ENCODE measurements at regions not wholly inside any gene's neighbourhood (a gene's known extent, or its start where the extent isn't known, plus 50 kb on each side); places are given as distances from the start of the nearest gene placed in this dataset.

DNA sequence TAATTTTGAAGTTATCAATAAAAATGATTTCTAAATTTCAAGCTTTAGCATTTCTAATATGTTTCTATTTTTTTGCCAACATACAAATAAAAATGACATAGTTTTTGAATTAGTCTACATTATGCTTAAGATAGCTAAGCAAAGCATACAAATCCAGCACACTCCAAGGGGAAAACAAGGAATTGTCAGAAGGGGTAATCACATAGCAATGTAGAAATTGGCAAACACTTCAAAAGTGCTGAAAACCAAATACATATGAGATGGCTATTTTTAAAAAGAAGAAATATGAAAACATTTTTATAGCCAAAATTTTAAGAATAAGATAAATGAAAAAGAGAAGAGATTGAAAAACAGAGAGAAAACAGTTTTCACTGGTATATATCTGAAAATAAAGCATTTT lies 308.0 kb downstream of the SLC6A15 start:
- DNase-seq (ENCODE audit: low spot score), result no peak

DNA sequence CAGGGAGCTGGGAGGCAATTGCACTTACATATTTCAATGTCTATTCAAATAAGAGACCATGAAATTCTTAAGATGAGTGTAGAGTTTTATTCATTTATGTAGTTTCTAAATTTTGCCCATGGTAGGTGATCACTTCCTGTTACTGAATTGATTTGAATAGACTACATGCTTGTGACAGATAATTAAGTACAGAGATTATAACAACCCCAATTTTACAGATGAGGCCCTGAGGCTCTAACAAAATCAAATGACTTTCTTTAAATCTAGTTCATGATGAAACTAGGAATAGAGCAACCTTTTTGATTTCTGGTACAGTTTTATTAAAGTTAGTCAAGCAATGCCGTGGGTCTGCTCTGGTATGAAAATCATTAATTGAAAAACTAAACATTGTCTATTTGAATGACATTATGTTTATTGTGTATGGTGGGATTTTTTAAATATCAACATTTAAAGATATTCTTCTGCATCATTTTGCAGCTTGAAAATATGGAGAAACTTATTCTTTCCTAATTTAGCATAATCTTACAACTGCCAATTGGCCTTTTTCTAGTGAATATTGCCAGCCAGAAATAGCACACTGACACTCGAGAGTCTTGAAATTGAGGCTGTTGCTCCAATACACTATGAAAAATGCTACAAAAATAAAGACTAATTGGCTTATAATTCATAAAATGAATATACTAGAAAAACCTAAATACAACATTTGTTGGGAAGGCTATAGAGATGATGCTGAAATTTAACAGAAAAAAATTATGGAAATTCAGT lies 308.9 kb downstream of the SLC6A15 start:
- no peak for DNase-seq (ENCODE audit: low spot score)

DNA sequence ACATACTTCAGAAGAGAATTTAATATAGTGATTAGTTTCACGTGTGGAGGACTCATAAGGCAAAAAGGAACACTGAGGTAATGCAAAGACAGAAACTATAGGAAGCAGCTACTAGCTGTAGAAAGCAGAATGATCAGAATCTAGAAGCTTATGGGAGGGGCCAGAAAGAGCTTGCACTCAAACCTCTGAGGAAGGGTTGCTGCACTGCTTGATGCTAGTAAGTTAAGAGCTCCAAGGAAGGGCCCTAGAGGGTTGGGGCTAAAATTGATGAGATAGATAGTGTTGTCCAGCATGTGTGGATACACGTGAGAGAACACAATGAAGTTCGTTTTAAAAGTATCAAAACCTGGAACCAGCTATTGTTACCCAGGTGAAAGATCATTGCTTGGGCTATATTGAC lies 311.1 kb downstream of the SLC6A15 start:
- no peak for DNase-seq (ENCODE audit: low spot score)

DNA sequence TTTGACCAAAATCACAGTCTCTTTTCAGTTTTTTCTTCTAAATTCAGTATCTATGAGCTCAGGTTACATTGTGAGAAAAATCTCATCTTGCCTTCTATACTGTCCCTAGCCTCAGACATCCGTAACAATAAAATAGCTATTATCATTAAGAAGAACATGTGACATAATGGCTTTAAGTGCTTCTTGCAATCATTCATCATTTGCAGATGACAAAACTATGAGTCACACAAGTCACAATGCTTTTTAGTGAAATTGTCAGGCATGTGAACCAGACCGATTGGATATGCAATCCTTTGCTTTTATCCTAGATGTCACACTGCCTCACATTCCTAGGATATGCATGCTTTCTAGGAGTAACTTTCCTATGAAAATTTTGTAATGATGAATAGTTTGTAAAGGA lies 313.1 kb downstream of the SLC6A15 start:
- no peak for DNase-seq (ENCODE audit: low spot score)

DNA sequence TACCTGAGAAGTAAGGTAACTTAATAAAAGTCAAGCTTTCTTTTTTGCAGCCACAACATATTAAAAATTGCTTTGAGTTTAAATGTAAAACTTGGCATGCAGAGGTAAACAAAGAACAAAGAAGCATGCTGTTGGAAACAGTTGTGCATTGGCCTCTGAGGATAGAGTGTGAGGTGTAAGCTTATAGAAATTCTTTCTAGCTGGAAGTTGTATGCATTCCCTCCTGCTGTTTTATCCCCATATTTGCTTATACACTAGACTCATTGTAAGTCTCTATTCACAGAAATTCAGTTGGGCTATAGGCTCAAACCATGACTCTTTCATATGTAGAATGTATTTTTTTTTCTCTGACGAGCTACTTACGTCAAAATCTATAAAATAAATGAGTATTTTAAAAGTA lies 316.3 kb downstream of the SLC6A15 start:
- DNase-seq (ENCODE audit: low spot score), result no peak

DNA sequence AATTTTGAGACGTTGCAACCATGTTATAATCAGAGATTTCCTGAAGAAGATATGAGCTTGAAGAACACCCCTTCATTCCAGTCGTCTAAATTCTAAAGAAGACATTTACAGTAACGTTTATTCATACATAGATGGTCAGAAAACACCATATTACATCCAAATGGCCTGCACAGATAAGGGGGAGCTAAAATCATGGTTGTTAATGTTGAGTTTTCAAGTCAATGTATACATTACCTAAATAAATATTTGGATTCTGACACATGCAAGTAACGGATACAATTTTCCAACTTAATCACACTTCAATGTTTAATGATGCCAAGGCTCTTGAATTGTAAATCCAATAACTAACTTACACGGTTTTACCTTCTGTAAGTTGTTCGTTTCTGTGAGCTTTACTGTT lies 318.4 kb downstream of the SLC6A15 start:
- no peak for DNase-seq (ENCODE audit: low spot score)

DNA sequence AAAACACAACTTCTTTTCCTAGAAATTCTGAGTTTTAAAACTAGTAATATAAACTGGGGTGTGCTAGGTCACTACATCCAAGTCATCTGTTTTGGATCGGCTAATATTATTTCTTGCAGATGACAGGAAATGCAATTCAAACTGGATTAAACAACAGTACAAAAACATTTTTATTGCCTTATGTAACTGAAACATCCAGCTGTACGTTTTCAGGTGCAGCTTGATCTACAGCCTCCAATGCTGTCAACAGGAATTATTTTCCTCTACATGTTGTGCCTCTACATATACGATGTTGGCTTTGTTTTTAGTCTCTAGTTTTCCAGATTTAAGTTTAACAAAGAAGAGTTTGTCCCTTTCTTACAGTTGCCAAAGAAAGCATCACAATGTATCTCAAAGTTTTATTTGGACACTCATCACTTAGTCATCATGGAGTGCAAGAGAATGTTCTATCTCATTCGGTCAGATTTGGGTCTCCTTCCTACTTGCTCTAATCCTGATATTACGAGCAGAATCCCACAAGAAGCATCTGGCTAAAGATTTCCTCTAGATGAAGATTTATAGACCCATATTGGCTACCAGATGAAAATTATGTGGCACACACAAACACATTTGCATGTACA lies 326.7 kb downstream of the SLC6A15 start:
- DNase-seq (ENCODE audit: low spot score), result no peak

DNA sequence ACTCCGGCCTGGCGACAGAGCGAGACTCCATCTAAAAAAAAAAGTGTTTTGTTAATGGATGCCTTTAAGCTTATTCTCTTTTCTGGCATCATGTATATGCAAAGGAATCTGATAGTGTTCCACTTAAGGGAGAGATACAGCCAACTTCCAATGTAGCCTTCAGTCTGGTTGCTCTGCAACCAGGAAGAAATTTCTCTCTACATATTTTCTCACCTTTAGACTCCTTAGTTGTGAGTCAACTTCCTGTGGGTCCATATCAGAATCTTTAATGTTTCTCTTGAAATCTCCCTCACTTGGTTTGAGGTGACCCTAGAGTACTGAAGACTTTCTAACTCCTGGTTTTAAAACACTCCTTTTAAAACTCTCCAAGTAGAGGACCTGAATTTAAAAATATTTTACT lies 340.4 kb downstream of the SLC6A15 start:
- no peak for DNase-seq (ENCODE audit: low spot score)

DNA sequence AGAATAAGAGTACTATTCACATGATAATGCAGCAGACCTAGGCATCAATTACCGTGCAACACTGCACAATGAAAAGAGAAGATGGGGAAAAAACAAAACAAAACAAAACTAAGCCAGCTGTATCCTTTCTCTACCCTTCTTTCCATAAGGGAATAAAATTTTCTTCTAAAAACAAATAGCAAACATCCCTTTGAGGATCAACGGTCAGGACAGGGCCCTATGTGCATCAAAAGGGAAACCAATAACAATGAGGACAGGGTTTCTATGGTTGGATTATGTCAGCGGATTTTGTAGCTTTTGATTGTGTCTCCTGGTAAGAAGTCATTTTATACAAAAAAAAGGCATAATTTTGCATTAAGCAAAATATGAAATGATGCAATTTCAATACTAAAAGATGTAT lies 350.3 kb downstream of the SLC6A15 start:
- no peak for DNase-seq (ENCODE audit: low spot score)

DNA sequence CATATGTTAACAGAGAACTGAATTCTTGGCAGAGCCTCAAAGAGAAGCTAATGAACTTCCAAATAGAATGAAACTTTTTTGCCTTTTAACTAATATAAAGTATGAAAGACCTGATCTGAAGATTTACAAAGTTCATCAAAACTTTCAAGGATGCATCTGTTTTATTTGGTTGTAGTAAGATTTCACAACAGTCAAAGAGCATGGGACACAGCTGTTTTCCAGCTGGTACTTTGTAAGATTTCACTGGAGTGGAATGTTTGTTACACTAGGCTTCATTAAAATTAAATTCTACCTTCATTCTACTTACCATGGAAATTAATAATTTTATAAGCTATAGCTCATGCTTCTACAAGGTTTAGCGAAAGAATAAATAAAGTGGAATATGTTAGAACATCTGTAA lies 351.2 kb downstream of the SLC6A15 start:
- DNase-seq (ENCODE audit: low spot score), result no peak

DNA sequence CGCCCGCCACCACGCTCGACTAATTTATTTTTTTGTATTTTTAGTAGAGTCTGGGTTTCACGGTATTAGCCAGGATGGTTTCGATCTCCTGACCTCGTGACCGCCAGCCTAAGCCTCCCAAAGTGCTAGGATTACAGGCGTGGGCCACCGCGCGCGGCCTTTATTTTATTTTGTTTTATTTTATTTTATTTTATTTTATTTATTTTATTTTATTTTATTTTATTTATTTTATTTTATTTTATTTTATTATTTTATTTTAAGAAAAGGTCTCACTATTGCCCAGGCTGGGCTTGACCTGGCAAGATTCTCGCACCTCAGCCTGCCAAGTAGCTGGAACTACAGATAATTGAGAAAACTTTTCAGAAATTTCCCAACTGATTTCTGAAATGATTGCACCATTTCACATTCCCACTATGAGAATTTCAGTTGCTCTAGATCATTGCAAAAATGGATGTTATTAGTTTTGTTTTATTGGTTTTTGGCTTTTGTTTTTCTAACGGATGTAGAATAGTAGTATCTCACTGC lies 358.3 kb downstream of the SLC6A15 start:
- DNase-seq (ENCODE audit: low spot score), result no peak

DNA sequence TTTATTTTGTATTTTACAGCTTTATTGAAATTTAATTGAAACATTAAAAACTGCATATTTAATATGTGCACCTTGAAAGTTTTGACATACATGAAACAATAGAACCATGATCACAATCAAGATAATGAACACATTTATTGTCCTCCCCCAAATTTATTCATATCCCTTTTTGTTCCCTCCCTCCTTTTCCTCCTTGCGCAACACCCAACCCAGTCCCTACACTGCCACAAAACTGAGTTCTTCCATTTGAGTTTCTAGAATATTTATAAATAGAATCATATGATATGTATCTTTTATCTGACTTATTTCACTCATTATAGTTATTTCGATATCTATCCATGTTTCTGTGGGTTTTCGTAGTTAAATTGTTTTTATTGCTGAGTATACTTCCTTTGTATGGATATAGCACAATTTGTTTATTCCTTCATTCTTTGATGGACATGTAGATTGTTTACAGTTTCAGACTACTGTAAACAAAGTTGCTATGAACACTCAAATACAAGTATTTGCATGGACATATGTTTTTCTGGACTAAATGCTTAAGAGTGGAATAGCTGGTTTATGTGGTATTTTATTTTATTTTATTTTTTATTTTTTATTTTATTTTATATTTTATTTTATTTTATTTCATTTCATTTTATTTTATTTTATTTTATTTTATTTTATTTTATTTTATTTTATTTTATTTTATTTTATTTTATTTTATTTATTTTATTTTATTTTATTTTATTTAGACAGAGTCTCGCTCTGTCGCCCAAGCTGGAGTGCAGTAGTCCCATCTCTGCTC lies 359.1 kb downstream of the SLC6A15 start:
- no peak for DNase-seq (ENCODE audit: low spot score)

DNA sequence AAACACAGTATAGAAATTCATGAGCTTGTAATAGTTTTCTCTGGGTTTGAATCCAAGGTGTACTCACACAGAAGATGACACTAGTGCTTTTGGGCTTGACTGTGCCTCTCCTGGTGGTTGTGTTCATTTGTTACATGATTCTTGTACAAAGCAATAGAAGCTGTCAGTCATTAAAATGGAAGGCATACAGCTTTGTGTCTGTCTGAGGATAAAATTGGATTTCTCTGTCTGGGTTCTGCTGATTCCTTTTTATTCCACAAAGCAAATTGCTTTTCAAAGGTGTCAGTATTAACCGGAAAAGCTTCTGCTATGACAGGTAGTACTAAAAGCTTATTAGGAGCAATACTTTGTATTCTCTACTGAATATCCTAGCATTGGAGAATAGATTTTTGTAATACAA lies 361.2 kb downstream of the SLC6A15 start:
- DNase-seq (ENCODE audit: low spot score), result no peak

DNA sequence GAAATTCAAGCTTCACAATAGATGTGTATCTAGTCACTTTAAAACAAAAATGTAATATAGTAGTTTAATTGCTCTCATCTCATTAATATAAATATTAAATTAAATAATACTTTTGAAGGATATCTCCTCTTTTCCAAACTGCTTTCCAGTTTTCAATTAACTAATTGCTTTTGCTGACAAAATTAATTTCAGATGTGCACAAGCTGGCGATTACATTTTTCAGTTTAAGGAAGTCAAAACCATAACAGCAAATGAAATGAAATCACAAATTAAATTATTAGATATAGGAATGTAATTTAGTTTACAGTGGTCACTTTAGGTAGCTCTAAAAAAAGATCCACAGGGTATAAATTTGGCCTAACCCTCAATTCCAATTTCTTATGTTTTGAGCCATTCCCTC lies 362.1 kb downstream of the SLC6A15 start:
- no peak for DNase-seq (ENCODE audit: low spot score)

DNA sequence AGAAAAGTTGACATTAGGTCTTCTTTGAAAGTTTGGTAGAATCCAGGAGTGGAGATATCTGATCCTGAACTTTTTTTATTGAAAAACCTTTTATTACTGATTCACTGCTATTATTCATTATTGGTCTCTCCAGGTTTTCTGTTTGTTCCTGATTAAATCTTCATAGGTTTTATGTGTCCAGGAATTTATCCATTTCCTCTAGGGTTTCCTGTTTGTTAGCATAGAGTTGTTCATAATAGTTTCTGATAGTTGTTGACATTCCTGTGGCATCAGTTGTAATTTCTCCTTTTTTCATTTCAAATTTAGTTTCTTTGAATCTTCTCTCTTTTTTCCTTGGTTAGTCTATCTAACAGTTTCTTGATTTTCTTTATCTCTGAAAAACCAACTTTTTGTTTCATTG lies 370.3 kb downstream of the SLC6A15 start:
- no peak for DNase-seq (ENCODE audit: low spot score)

DNA sequence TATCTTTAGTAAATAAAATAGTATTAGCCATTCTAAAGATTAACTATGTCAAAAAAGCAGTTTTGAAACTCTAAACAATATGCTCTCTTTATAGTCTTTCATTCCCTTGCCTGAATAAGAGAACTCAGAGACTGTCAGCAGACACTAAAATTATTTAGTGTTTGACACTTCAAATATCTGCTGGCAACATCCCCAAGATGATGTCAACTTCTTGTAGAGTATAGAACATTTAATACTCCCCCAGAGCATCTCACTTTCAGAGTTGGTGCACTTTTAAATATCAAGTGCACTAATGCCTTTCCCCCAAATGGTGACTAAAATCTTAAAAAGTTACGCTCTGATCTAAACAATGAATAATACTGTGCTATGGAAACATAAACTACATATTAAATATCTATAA lies 374.9 kb downstream of the SLC6A15 start:
- no peak for DNase-seq (ENCODE audit: low spot score)

DNA sequence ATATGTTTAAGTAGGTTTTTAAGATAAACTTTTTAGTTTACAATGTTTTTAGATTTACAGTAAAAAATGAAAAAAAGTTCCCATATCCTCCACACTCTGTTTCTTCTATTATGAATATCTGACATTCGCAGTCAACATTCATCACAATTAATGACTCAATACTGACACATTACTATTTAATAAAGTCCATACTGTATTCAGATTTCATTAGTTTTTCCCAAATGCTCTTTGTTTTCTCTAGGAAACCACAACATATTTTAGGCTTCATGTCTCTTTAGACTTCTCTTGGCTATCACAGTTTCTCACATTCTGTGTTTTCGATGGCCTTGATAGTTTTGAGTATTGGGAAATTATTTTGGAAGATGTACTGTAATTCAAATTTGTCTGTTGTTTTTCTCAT lies 399.8 kb downstream of the SLC6A15 start:
- DNase-seq (ENCODE audit: low spot score), result no peak

DNA sequence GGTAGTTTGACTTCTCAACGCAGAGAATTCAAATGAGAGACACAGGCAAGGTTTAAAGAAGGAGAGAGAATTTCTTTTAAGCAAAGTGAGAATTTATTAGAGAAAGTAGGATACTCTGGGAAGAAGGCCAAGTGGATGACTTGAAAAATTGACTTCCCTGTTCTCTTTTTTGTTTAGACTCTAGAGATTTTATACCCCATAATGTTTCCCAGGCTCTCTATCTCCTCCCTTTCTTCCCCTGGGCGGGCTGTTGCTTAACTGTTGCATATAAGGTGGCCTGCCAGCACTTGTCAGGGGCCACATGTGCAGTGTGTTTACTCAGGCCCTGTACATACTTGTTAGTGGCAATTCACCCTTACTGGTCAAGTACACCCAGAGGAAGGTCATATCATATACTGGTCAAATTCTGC lies 403.7 kb downstream of the SLC6A15 start:
- DNase-seq (ENCODE audit: low spot score), result no peak

DNA sequence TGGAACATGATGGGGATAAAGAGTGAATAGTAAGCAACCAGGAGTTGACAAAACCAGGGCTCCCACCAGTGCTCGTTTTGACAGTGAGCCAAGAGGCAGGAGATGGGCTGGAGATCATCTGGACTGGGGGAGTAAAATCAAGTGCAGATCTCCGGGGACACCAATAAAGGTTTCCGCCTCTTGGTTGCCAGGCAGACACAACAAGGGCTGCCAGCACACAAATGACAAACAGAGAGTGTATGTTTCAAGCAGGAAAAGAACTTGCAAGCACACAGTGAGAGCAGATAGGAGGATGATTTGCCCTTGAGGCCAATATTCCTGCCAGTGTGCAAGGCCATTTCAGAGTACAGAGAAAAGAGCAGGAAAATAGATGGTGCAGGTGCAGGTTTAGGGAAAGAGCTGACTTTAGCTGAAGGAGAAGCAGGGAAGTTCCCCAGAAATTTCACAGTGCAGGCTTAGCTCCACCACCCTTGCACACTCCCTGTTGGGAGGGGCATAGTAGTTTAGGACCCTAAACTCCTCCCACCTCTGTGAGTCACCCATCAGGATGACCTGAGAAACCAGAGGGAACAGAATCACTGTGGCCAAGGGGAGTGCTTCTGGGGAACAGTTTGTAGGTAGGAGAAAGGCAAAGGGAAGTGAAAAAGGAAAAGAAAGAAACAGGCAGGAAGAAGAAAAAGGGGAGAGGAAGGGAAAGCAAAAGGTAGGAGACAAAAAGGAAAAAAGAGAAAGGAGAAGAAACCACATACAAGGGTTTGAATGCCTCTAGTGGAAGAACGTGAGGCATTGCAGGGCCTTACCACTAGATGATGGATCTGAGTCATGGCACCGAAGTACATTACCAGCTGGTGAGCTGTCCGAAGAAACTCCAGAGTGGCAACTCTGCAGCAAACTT lies 404.4 kb downstream of the SLC6A15 start:
- DNase-seq (ENCODE audit: low spot score), result no peak

DNA sequence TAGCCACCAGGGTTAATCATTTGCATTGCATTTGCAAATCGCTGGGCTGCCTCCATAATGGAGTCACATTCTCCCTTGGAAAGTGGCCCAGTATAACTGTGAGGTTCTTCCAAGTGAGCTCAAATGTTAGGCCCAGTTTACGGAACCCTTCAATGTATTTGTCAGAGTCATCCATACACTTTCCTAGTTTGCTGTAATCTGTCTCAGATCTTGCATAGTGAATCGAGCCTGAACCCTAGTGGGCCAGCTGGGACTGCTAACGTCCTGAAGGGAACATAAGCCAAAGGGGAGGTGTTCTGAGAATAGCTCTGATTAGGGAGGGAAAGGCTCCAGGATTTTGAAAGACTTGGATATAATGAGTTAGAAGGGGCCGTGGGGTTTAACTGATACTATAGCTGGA lies 406.3 kb downstream of the SLC6A15 start:
- DNase-seq (ENCODE audit: low spot score), result no peak
